ENCODE measurements at regions not wholly inside any gene's neighbourhood (a gene's known extent, or its start where the extent isn't known, plus 50 kb on each side); places are given as distances from the start of the nearest gene placed in this dataset.

DNA sequence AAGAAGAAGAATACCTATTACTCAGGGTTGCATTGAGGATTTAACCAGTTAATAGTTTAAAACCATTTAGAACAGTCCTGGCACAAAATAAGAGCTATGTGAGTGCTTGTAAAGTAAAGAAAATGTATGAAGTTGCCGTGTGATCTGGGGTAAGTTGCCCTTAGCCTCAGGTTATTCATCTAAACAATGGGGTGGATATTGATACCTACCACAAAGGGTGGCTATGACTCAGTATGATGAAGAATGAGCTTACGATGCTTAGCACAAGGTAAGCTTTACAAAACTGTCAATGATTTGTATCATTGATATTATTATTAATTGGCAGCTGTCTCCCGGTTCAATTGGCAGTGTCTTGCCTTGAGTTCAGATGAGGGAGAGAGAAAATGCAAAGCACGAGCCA lies 149.4 kb upstream of the PITX1 start:
- no peak overlapping the region for H3K4me3 ChIP-seq (ENCODE audit: insufficient read depth, low read depth, low read length, poor library complexity, severe bottlenecking)
- no peak for DNase-seq
- H3K27ac ChIP-seq (ENCODE audit: insufficient read depth, low read length, poor library complexity, severe bottlenecking), result no peak overlapping the region
- H3K4me1 ChIP-seq (ENCODE audit: control insufficient read depth, insufficient read depth, low read length, poor library complexity, severe bottlenecking), result no peaks in the 10 kb centered on the region
- no peaks in the 10 kb centered on the region for H3K9me3 ChIP-seq (ENCODE audit: control insufficient read depth, low read length)
- no peaks in the 10 kb centered on the region for H3K36me3 ChIP-seq (ENCODE audit: control insufficient read depth, insufficient read depth, low read length)
- no peaks in the 10 kb centered on the region for H3K27me3 ChIP-seq (replicated peaks; ENCODE audit: control insufficient read depth, insufficient read depth, low read length, poor library complexity, severe bottlenecking)

DNA sequence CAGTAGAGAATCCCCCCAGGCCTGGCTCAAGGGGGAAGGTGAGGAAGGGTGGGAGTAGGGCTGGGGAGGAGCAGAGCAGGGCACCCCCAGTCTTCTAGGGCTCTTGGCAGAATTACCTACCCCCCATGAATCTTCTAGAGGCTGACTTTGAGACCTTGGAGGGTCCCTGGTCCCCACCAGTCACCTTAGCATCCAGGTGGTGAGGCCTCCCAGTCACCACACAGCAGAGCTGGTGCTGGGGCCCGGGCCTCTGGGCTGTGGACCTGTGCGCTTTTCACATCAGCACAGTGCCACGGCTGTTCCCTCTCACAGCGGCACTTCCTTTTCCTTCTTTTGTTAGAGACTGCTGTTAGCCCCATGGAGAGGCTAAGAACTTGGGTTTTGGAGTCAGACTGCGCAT lies 148.6 kb upstream of the PITX1 start:
- Histone ChIP-seq H3K36me3 (ENCODE audit: control insufficient read depth, insufficient read depth, low read length) (no peaks in the 10 kb centered on the region), H3K27ac (ENCODE audit: insufficient read depth, low read length, poor library complexity, severe bottlenecking) (no peak overlapping the region), H3K4me3 (ENCODE audit: insufficient read depth, low read depth, low read length, poor library complexity, severe bottlenecking) (no peak overlapping the region), H3K4me1 (ENCODE audit: control insufficient read depth, insufficient read depth, low read length, poor library complexity, severe bottlenecking) (no peaks in the 10 kb centered on the region), H3K27me3 (replicated peaks; ENCODE audit: control insufficient read depth, insufficient read depth, low read length, poor library complexity, severe bottlenecking) (no peaks in the 10 kb centered on the region), H3K9me3 (ENCODE audit: control insufficient read depth, low read length) (no peaks in the 10 kb centered on the region)
- no peak for DNase-seq

DNA sequence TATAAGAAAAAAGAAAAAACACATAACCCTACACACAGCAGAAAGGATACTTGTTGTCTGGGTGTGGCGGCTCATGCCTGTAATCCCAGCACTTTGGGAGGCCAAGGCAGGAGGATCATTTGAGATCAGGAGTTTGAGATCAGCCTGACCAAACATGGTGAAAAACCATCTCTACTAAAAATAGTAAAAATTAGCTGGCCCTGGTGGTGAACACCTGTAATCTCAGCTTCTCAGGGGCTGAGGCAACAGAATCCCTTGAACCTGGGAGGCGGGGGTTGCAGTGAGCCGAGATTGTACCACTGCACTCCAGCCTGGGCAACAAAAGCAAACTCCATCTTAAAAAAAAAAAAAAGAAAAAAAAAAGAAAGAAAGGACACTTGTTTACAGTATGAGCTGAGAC lies 147.6 kb upstream of the PITX1 start:
- no peak for DNase-seq
- H3K9me3 ChIP-seq (ENCODE audit: control insufficient read depth, low read length), result no peaks in the 10 kb centered on the region
- H3K4me3 ChIP-seq (ENCODE audit: insufficient read depth, low read depth, low read length, poor library complexity, severe bottlenecking), result no peak overlapping the region
- H3K27me3 ChIP-seq (replicated peaks; ENCODE audit: control insufficient read depth, insufficient read depth, low read length, poor library complexity, severe bottlenecking), result no peaks in the 10 kb centered on the region
- H3K4me1 ChIP-seq (ENCODE audit: control insufficient read depth, insufficient read depth, low read length, poor library complexity, severe bottlenecking), result no peaks in the 10 kb centered on the region
- H3K36me3 ChIP-seq (ENCODE audit: control insufficient read depth, insufficient read depth, low read length), result no peaks in the 10 kb centered on the region
- H3K27ac ChIP-seq (ENCODE audit: insufficient read depth, low read length, poor library complexity, severe bottlenecking), result no peak overlapping the region

DNA sequence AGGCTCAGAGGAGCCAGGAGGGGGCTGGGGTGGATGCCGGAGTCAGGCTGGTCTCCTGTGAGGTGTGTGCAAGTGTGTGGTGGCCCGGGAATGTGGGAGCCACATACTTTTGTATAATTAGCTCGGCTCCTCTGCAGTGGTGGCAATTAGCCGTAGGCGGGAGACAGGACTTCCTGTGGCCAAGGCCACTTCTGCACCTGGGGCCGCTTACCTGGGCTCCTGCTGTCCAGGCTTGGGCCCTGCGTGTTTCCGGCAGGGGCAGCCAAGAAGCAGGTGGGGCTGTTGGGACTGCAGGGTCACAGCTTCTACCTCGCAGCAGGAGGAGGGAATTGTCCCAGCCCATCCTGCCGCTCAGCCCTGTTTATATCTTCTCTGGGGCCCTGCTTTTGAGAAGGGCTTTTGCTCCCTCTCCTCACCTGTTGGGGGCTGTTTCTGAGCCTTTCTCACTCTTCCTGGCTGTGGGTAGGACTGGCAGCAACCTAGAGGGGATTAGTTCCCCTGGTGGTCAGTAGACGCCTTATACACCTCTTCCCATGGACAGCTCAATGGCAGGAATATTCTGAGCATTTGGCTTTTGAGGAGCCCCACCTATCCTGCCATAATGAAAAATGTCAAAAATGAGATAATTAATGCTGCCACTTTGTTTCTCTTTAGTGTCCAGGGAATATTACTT lies 145.4 kb upstream of the PITX1 start:
- Histone ChIP-seq H3K4me1 (ENCODE audit: control insufficient read depth, insufficient read depth, low read length, poor library complexity, severe bottlenecking) (no peaks in the 10 kb centered on the region), H3K4me3 (ENCODE audit: insufficient read depth, low read depth, low read length, poor library complexity, severe bottlenecking) (no peak overlapping the region), H3K9me3 (ENCODE audit: control insufficient read depth, low read length) (no peaks in the 10 kb centered on the region), H3K27ac (ENCODE audit: insufficient read depth, low read length, poor library complexity, severe bottlenecking) (no peak overlapping the region), H3K36me3 (ENCODE audit: control insufficient read depth, insufficient read depth, low read length) (no peaks in the 10 kb centered on the region), H3K27me3 (replicated peaks; ENCODE audit: control insufficient read depth, insufficient read depth, low read length, poor library complexity, severe bottlenecking) (no peaks in the 10 kb centered on the region)
- no peak for DNase-seq

DNA sequence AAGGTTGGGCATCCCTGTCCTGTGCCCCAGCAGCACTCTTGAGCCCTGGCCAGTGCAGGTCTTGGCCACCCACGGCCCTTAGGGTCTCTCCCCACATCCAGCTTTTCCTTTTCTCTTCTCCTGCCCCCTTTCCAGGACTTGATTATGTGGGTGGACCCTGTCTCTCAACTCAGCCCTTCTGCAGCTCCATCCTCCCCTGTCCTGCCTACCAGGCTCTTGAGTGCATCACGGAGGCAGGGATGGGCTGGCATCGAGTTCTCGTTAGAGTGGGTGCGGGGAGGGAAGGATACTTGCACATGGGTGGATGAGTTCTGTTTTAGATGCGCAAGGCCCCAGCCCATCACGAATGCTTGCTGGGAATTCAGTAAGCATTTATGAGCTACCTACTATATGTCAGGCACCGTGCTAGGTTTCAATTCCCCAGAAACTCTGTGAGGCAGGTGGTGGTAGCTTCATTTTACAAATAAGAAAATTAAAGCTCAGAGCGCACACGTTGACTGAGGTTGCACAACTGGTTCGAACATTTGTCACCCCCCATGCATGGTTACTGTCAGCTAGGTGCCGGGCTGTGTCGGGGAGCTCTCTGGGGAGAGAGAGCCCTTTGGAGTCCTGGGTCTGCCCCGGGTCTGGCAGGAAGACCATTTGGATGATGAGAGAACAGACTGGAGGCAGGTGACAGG lies 144.6 kb upstream of the PITX1 start:
- H3K27ac ChIP-seq (ENCODE audit: insufficient read depth, low read length, poor library complexity, severe bottlenecking), result no peak overlapping the region
- DNase-seq, result no peak
- no peaks in the 10 kb centered on the region for H3K9me3 ChIP-seq (ENCODE audit: control insufficient read depth, low read length)
- no peaks in the 10 kb centered on the region for H3K27me3 ChIP-seq (replicated peaks; ENCODE audit: control insufficient read depth, insufficient read depth, low read length, poor library complexity, severe bottlenecking)
- H3K4me3 ChIP-seq (ENCODE audit: insufficient read depth, low read depth, low read length, poor library complexity, severe bottlenecking), result no peak overlapping the region
- no peaks in the 10 kb centered on the region for H3K36me3 ChIP-seq (ENCODE audit: control insufficient read depth, insufficient read depth, low read length)
- no peaks in the 10 kb centered on the region for H3K4me1 ChIP-seq (ENCODE audit: control insufficient read depth, insufficient read depth, low read length, poor library complexity, severe bottlenecking)

DNA sequence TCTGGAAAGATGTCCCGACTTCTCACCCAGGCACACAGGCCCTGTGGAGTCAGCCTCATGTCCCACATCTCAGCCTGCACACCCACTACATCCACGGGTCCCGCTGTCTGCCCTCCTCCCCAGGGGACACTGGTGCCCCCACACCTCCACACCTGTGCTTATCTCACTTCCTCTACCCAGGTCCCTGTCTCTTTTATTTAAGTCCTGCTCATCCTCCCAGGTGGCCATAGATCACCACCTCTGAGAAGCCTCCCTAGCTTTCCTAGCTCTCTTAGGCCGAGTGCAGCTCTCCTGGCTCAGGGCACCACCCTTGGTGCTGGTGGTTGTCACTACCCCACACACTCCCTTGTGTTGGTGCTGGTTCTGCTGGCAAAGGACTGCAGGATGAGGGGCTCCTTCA lies 143.6 kb upstream of the PITX1 start:
- Histone ChIP-seq H3K4me1 (ENCODE audit: control insufficient read depth, insufficient read depth, low read length, poor library complexity, severe bottlenecking) (no peaks in the 10 kb centered on the region), H3K36me3 (ENCODE audit: control insufficient read depth, insufficient read depth, low read length) (no peaks in the 10 kb centered on the region), H3K27me3 (replicated peaks; ENCODE audit: control insufficient read depth, insufficient read depth, low read length, poor library complexity, severe bottlenecking) (no peaks in the 10 kb centered on the region), H3K9me3 (ENCODE audit: control insufficient read depth, low read length) (no peaks in the 10 kb centered on the region), H3K4me3 (ENCODE audit: insufficient read depth, low read depth, low read length, poor library complexity, severe bottlenecking) (no peak overlapping the region), H3K27ac (ENCODE audit: insufficient read depth, low read length, poor library complexity, severe bottlenecking) (no peak overlapping the region)
- no peak for DNase-seq

DNA sequence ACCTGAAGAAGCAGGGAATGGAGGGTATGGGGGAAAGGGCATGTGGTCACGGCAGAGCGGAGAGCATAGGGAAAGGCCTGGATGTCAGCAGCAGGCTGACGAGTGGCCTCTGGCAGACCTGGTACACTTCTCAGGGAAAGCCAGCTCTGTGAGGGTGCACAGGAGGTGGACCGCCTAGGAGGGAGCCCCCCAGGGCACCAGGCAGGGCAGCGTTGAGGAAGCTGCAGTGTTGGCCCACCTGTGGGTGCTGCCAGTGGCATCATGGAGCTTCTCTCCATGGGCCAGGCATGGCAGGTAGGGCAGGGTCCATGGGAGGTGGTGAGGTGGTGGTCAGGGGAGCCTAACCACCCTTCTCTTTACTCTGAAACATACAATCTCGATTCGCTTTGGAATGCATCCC lies 143.0 kb upstream of the PITX1 start:
- Histone ChIP-seq H3K9me3 (ENCODE audit: control insufficient read depth, low read length) (no peaks in the 10 kb centered on the region), H3K27ac (ENCODE audit: insufficient read depth, low read length, poor library complexity, severe bottlenecking) (no peak overlapping the region), H3K27me3 (replicated peaks; ENCODE audit: control insufficient read depth, insufficient read depth, low read length, poor library complexity, severe bottlenecking) (no peaks in the 10 kb centered on the region), H3K36me3 (ENCODE audit: control insufficient read depth, insufficient read depth, low read length) (no peaks in the 10 kb centered on the region), H3K4me3 (ENCODE audit: insufficient read depth, low read depth, low read length, poor library complexity, severe bottlenecking) (no peak overlapping the region), H3K4me1 (ENCODE audit: control insufficient read depth, insufficient read depth, low read length, poor library complexity, severe bottlenecking) (no peaks in the 10 kb centered on the region)
- no peak for DNase-seq

DNA sequence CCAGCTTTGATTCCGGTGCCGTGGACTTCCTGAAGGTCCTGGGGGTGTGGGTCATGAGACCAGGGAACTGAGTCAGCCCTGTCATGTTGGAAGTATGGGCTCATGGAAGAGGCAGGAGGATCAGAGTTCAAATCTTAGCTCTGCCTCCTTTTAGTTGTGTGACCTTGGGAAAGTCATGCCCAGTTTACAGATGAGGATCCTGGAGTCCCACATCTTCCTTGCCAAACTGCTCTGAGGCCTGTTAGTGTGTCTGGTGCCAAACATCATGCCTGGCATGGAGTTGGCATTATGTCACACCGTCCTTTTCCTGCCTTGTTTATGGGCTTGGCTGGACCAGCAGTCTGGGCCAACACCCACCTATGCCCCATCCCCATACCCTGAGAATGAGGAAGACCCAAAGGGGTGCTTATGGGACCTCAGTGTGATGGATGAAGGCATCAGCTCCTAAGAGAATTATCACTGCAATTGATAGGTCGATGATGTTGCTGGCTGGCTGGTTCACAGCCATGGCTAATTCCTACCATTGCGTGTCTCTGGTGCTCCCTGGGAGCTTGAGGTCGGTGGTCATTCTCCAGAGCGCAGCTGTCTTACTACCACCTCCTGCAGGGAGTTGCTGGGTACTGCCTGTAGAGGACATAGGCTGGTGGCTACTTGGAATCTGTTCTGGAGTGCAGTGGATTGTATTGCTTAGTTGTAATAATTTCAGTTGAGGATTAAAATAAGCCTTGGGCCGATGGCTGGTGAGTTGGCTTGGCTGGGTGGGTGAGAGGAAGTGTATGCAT lies 140.5 kb upstream of the PITX1 start:
- Histone ChIP-seq H3K4me1 (ENCODE audit: control insufficient read depth, insufficient read depth, low read length, poor library complexity, severe bottlenecking) (no peaks in the 10 kb centered on the region), H3K36me3 (ENCODE audit: control insufficient read depth, insufficient read depth, low read length) (no peaks in the 10 kb centered on the region), H3K27me3 (replicated peaks; ENCODE audit: control insufficient read depth, insufficient read depth, low read length, poor library complexity, severe bottlenecking) (no peaks in the 10 kb centered on the region), H3K27ac (ENCODE audit: insufficient read depth, low read length, poor library complexity, severe bottlenecking) (no peak overlapping the region), H3K4me3 (ENCODE audit: insufficient read depth, low read depth, low read length, poor library complexity, severe bottlenecking) (no peak overlapping the region), H3K9me3 (ENCODE audit: control insufficient read depth, low read length) (no peaks in the 10 kb centered on the region)
- no peak for DNase-seq

DNA sequence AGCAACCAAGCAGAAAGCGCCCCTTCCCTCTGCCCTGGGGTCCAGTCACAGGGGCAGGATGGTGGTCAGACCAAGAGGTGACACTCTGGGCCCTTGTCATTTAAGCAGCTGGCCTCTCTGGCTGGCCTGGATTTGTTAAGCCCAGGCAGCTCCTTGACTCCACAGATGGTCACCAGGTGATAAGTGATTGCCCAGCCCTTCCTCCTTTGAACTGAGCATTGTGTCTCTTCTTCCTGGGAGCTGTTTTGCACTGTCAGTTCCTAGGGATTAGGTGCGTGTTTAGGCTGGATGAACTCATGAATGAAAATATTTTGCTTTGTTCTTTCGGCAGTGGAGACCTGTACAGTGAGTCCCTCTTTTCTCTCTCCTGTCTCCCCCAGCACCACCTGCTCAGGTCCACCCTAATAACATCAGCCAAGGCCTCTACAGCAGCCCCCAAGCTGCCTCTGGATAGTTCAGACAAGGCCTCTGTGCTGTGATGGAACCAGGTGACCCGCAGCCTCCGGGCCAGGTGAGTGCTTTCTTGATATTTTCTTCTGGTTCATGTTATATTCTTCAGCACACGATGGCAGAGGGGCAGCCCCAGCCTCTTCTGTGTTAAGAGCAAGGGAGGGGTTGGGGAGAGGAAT lies 139.7 kb upstream of the PITX1 start:
- Histone ChIP-seq H3K9me3 (ENCODE audit: control insufficient read depth, low read length) (no peaks in the 10 kb centered on the region), H3K4me3 (ENCODE audit: insufficient read depth, low read depth, low read length, poor library complexity, severe bottlenecking) (no peak overlapping the region), H3K36me3 (ENCODE audit: control insufficient read depth, insufficient read depth, low read length) (no peaks in the 10 kb centered on the region), H3K4me1 (ENCODE audit: control insufficient read depth, insufficient read depth, low read length, poor library complexity, severe bottlenecking) (no peaks in the 10 kb centered on the region), H3K27me3 (replicated peaks; ENCODE audit: control insufficient read depth, insufficient read depth, low read length, poor library complexity, severe bottlenecking) (no peaks in the 10 kb centered on the region), H3K27ac (ENCODE audit: insufficient read depth, low read length, poor library complexity, severe bottlenecking) (no peak overlapping the region)
- no peak for DNase-seq

DNA sequence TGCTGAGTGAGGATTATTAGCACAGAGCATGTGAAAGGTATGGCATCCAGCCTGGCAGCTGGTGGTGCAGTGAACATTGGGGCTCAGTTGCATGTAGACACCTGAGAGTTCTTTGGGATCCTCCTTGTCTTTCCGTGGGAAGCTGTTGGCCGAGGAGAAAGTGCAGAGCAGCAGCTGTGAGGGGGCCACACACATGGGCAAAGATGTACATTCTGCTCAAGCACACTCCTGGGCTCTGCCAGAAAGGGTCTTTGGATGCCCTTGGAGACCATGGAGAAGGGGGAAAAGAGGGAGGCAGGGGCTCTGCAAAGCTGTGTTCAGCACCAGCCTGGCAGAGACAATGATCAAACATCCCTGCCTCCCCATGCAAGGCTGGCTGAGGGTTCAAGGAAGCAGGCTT lies 138.7 kb upstream of the PITX1 start:
- H3K36me3 ChIP-seq (ENCODE audit: control insufficient read depth, insufficient read depth, low read length), result no peaks in the 10 kb centered on the region
- no peak for DNase-seq
- no peaks in the 10 kb centered on the region for H3K27me3 ChIP-seq (replicated peaks; ENCODE audit: control insufficient read depth, insufficient read depth, low read length, poor library complexity, severe bottlenecking)
- no peaks in the 10 kb centered on the region for H3K9me3 ChIP-seq (ENCODE audit: control insufficient read depth, low read length)
- no peak overlapping the region for H3K4me3 ChIP-seq (ENCODE audit: insufficient read depth, low read depth, low read length, poor library complexity, severe bottlenecking)
- no peaks in the 10 kb centered on the region for H3K4me1 ChIP-seq (ENCODE audit: control insufficient read depth, insufficient read depth, low read length, poor library complexity, severe bottlenecking)
- no peak overlapping the region for H3K27ac ChIP-seq (ENCODE audit: insufficient read depth, low read length, poor library complexity, severe bottlenecking)
